ENCODE measurements at regions not wholly inside any gene's neighbourhood (a gene's known extent, or its start where the extent isn't known, plus 50 kb on each side); places are given as distances from the start of the nearest gene placed in this dataset.

GRCh38 chr1:165073185-165074007 is 283.1 kb downstream of the LMX1A start:
- no peak for DNase-seq

- DNase-seq = no peak
These were observed 285.8 kb downstream of the LMX1A start for GRCh38 chr1:165070675-165071074.

GRCh38 chr1:165069829-165070228 is 286.7 kb downstream of the LMX1A start:
- no peak for DNase-seq

GRCh38 chr1:165068741-165069140 is 287.8 kb downstream of the LMX1A start:
- no peak for DNase-seq

GRCh38 chr1:165067829-165068228 is 288.7 kb downstream of the LMX1A start:
- DNase-seq = no peak

GRCh38 chr1:165063181-165063965 is 293.1 kb downstream of the LMX1A start:
- DNase-seq = no peak

- DNase-seq = no peak
These were observed 294.2 kb downstream of the LMX1A start for GRCh38 chr1:165062346-165062745.

- no peak for DNase-seq
These were observed 296.2 kb downstream of the LMX1A start for GRCh38 chr1:165060285-165060793.

GRCh38 chr1:165057956-165058355 is 298.6 kb downstream of the LMX1A start:
- DNase-seq = no peak

- DNase-seq = no peak
These were observed 299.6 kb downstream of the LMX1A start for GRCh38 chr1:165056914-165057313.

GRCh38 chr1:165055581-165055980 is 300.9 kb downstream of the LMX1A start:
- DNase-seq = no peak

GRCh38 chr1:165054627-165055026 is 301.9 kb downstream of the LMX1A start:
- no peak for DNase-seq

GRCh38 chr1:165053351-165053750 is 303.2 kb downstream of the LMX1A start:
- DNase-seq = no peak

- DNase-seq = no peak
These were observed 303.6 kb downstream of the LMX1A start for GRCh38 chr1:165052936-165053335.

GRCh38 chr1:165052431-165052830 is 304.1 kb downstream of the LMX1A start:
- no peak for DNase-seq

GRCh38 chr1:165050246-165050645 is 306.3 kb downstream of the LMX1A start:
- no peak for DNase-seq

- DNase-seq = no peak
These were observed 308.5 kb downstream of the LMX1A start for GRCh38 chr1:165047994-165048393.

GRCh38 chr1:165045902-165046301 is 310.6 kb downstream of the LMX1A start:
- DNase-seq = no peak

- DNase-seq = no peak
These were observed 315.9 kb downstream of the LMX1A start for GRCh38 chr1:165040641-165041040.

GRCh38 chr1:165039996-165040395 is 316.5 kb downstream of the LMX1A start:
- DNase-seq = no peak

- DNase-seq = no peak
These were observed 320.1 kb downstream of the LMX1A start for GRCh38 chr1:165036403-165036802.

- DNase-seq = no peak
These were observed 322.2 kb downstream of the LMX1A start for GRCh38 chr1:165034136-165034809.

- no peak for DNase-seq
These were observed 325.5 kb downstream of the LMX1A start for GRCh38 chr1:165031001-165031400.

All from bone marrow (tissue), 2 donors.